ENCODE measurements at regions not wholly inside any gene's neighbourhood (a gene's known extent, or its start where the extent isn't known, plus 50 kb on each side); places are given as distances from the start of the nearest gene placed in this dataset.

DNA sequence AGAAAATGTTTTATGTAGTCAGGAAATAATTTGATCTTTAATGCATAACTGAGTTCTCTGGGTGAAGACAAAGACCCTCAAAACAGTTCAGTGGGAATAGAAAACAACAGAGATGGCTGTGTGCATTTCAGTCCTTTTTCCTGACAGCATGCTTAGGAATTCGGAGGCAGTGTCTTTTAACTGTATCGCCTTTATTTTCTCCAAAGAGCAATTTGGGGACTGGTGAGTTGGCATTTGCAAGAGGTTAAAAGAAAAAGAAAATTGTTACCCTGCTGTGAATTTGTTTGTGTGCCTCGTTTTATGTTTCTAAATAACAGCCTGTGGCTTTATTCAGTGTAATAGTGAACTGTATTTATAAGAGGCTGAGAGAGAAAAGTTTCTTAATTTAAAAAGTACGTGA is 227.8 kb upstream of the DMAC1 start:
- DNase-seq (ENCODE audit: extremely low read depth, low read depth), result no peak
- H3K4me3 ChIP-seq (replicated peaks; ENCODE audit: low read depth, low read length), result no peak overlapping the region
- TF ChIP-seq, protein P1, sequence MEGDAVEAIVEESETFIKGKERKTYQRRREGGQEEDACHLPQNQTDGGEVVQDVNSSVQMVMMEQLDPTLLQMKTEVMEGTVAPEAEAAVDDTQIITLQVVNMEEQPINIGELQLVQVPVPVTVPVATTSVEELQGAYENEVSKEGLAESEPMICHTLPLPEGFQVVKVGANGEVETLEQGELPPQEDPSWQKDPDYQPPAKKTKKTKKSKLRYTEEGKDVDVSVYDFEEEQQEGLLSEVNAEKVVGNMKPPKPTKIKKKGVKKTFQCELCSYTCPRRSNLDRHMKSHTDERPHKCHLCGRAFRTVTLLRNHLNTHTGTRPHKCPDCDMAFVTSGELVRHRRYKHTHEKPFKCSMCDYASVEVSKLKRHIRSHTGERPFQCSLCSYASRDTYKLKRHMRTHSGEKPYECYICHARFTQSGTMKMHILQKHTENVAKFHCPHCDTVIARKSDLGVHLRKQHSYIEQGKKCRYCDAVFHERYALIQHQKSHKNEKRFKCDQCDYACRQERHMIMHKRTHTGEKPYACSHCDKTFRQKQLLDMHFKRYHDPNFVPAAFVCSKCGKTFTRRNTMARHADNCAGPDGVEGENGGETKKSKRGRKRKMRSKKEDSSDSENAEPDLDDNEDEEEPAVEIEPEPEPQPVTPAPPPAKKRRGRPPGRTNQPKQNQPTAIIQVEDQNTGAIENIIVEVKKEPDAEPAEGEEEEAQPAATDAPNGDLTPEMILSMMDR (IDR thresholded peaks at IDR 0.05; ENCODE audit: low read depth, low read length, missing control alignments), result no peak

DNA sequence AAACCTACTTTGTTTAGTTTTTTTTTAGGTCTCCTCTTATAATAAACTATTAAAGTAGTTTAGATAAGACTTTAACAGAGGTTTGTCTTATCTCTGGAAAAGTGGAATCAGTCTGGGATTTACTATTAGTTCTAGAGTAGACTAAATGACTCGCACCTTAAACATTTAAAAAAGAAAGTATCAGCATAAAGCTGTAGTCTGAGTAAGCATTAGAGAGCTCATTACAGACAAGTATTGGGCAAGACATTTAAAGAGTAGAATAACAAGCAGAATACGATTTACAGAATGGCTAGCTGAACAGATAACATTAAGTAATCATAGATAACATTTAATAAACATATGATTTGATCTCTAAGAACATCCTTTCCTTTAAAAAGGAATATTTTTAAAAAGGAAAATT is 226.0 kb upstream of the DMAC1 start:
- TF ChIP-seq, protein P1 (IDR thresholded peaks at IDR 0.05; ENCODE audit: low read depth, low read length, missing control alignments), result no peak
- no peak for DNase-seq (ENCODE audit: extremely low read depth, low read depth)

DNA sequence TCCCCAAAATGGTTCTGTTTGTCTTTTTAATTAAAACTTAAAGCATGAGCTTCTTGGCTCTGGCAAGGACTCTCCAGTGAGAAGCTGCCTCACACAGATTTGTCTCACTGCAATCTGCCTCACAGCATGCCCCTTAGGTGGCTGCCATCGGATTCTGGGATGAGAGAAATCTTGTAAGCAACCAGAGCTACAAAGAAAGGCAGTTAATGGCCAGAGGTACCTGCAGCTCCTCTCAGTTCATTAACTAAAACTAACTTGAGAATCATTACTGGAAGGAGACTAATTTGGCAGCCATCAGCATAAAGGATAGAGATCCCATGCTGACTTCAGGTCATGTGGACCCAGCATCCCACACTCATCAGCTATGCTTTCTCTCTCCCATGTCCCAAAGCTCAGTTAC is 220.6 kb upstream of the DMAC1 start:
- H3K4me3 ChIP-seq (replicated peaks; ENCODE audit: low read depth, low read length), result no peak overlapping the region
- TF ChIP-seq, protein P1 (IDR thresholded peaks at IDR 0.05; ENCODE audit: low read depth, low read length, missing control alignments), result no peak
- no peak for DNase-seq (ENCODE audit: extremely low read depth, low read depth)

More for the DNA sequence above, 226.0 kb upstream of the DMAC1 start:
- H3K4me3 ChIP-seq (replicated peaks; ENCODE audit: low read depth, low read length), result no peak overlapping the region

GRCh38 chr9:8019636-8020035 is 220.1 kb upstream of the DMAC1 start:
- TF ChIP-seq, protein P1 (IDR thresholded peaks at IDR 0.05; ENCODE audit: low read depth, low read length, missing control alignments), result no peak
- DNase-seq (ENCODE audit: extremely low read depth, low read depth), result no peak
- H3K4me3 ChIP-seq (replicated peaks; ENCODE audit: low read depth, low read length), result no peak overlapping the region

GRCh38 chr9:8014997-8015682 is 215.6 kb upstream of the DMAC1 start:
- DNase-seq (ENCODE audit: extremely low read depth, low read depth), result no peak
- no peak overlapping the region for H3K4me3 ChIP-seq (replicated peaks; ENCODE audit: low read depth, low read length)
- TF ChIP-seq, protein P1 (IDR thresholded peaks at IDR 0.05; ENCODE audit: low read depth, low read length, missing control alignments), result no peak

DNA sequence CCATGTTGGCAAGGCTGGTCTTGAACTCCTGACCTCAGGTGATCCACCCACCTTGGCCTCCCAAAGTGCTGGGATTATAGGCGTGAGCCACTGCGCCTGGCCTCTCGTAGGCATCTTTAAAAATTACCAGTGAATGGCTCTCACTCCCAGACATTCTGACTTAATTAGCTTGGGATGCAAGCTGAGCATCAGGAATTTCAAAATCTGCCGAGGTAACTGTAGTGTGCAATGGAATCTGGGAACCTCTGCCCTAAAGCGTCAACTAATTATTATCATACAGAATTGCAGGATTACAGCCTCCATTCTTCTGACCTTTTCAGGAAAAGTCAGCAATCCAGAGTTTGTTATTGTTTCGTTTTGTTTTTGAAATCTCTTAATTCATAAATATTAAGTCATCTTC is 213.4 kb upstream of the DMAC1 start:
- no peak for DNase-seq (ENCODE audit: extremely low read depth, low read depth)
- TF ChIP-seq, protein P1 (IDR thresholded peaks at IDR 0.05; ENCODE audit: low read depth, low read length, missing control alignments), result no peak
- H3K4me3 ChIP-seq (replicated peaks; ENCODE audit: low read depth, low read length), result no peak overlapping the region

DNA sequence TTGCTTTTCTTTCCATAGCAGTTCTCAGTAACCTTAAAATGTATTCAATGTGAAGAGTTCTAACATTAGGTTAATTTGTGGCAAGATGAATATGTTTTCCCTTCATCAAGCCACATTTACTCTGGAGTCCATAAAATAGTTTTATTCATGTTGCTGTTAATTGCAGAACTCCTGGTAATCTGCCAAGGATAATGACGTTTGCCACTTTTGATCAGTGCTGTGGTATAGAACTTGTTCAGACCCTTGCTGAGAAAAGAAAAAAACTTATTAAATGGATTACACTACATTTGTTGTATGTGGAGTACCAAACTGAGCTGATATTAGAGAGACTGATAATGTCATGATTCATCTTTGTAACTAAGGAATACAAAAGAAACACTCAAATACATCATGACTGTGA is 212.4 kb upstream of the DMAC1 start:
- H3K4me3 ChIP-seq (replicated peaks; ENCODE audit: low read depth, low read length), result no peak overlapping the region
- no peak for DNase-seq (ENCODE audit: extremely low read depth, low read depth)
- TF ChIP-seq, protein P1 (IDR thresholded peaks at IDR 0.05; ENCODE audit: low read depth, low read length, missing control alignments), result no peak

Measured in HFF-Myc (cell line).